Psoas muscle (tissue), 7 donors: ENCODE measurements at regions not wholly inside any gene's neighbourhood (a gene's known extent, or its start where the extent isn't known, plus 50 kb on each side); places are given as distances from the start of the nearest gene placed in this dataset.

Source experiments
- ATAC-seq, 4 donors: fragments of 200-7000 bp; cut with Tn5 transposase; one replicate each; pipeline ENCODE4 v1.9.1; 2020; ENCODE audit warnings: moderate library complexity in 3 of 4, mild to moderate bottlenecking in 2 of 4
- DNase-seq, 2 donors: peaks; one replicate each; pipeline ENCODE4 v3.0.0-alpha.2; 2020
- H3K27ac ChIP-seq: fragments of 200-600 bp; one replicate; pipeline ENCODE4 v1.8.0; 2022
- H3K27me3 ChIP-seq, 3 donors: fragments of 200-600 bp in 1 of 3; one replicate each; pipeline versions ENCODE4 v1.6.1 to v1.8.0; 2013 to 2022; ENCODE audit warnings: low read length in 2 of 3, mild to moderate bottlenecking in 2 of 3, moderate library complexity in 1 of 3; ENCODE audit not compliant: insufficient read depth in 3 of 3
- H3K36me3 ChIP-seq, 2 donors: fragments of 200-600 bp in 1 of 2; one replicate each; pipeline versions ENCODE4 v1.6.1 to v1.8.0; 2013 to 2022; ENCODE audit warnings: low read depth in 1 of 2, mild to moderate bottlenecking in 1 of 2, moderate library complexity in 1 of 2; ENCODE audit not compliant: insufficient read depth in 1 of 2
- H3K4me1 ChIP-seq: fragments of 200-600 bp; one replicate; pipeline ENCODE4 v1.8.0; 2022
- H3K4me3 ChIP-seq: fragments of 200-600 bp; one replicate; pipeline ENCODE4 v1.8.0; 2022; ENCODE audit warnings: mild to moderate bottlenecking
- H3K9me3 ChIP-seq: fragments of 200-600 bp; one replicate; pipeline ENCODE4 v1.8.0; 2022
- CTCF ChIP-seq: fragments of 200-600 bp; IDR thresholded peaks from one replicate; pipeline ENCODE4 v1.8.0; 2022; ENCODE audit warnings: antibody characterized with exemption
- WGBS, 3 donors: extraction: QIAGEN DNeasy Blood & Tissue Kit; methylation state at CpG; one replicate each; pipeline versions ENCODE4 v1.1.6 to v1.1.7; 2013; 5-methylcytosine and 5-hydroxymethylcytosine counted together
- intact Hi-C, 2 donors: fragments of 100-400 bp; cut with DNase I; formaldehyde crosslinking; loops; one replicate each; pipeline versions ENCODE4 v1.11.0 to v1.14.2; 2022
- donor health status: healthy with polysubstance abuse.
- donor health status: DM: no; HTN: no; CAD: no; lungs with moderate emphysema.
- donor health status: Bipolar disorder and iron deficiency.
- donor health status: healthy.
- donor health status: DM: yes; HTN: yes; CAD: no.
- donor health status: DM: no; HTN: no; CAD: no.
- donor health status: DM: yes; HTN: yes; CAD: no.

GRCh38 chr3:170814822-170815221, 55.2 kb downstream of the RPL22L1 start:
- no peak overlapping the region for H3K4me3 ChIP-seq
- no peaks in the 10 kb centered on the region for H3K27me3 ChIP-seq
- intact Hi-C loops = loop anchor here (5.0 to 10.0 kb wide), 3 partner anchors 400 to 500 kb away; partner anchors contain the start of gene CLDN11 (in 1 of the 2)
- H3K4me1 ChIP-seq = no peaks in the 10 kb centered on the region
- no peaks in the 10 kb centered on the region for H3K36me3 ChIP-seq
- WGBS, 3 donors = 73 to 76% (median 75%) methylated on average over 3 of the region's 3 CpGs
- DNase-seq (no peak), ATAC-seq (no peak)
- no peak for TF ChIP-seq CTCF
- H3K9me3 ChIP-seq = no peaks in the 10 kb centered on the region
- no peak overlapping the region for H3K27ac ChIP-seq

- 31 to 36% (median 31%) methylated on average over 5 of the region's 5 CpGs for WGBS, 3 donors
- H3K36me3 ChIP-seq = no peaks in the 10 kb centered on the region
- intact Hi-C loops = loop anchor here (2.0 to 10.0 kb wide), 4 partner anchors 398 to 504 kb away; partner anchors contain the start of gene CLDN11 (in 1 of the 2)
- H3K9me3 ChIP-seq = no peaks in the 10 kb centered on the region
- ATAC-seq = no peak
- H3K4me3 ChIP-seq = no peak overlapping the region
- no peak overlapping the region for H3K27ac ChIP-seq
- TF ChIP-seq CTCF = no peak
- no peaks in the 10 kb centered on the region for H3K27me3 ChIP-seq
- no peaks in the 10 kb centered on the region for H3K4me1 ChIP-seq
- DNase-seq = no peak
Measured at GRCh38 chr3:170813266-170813665, 56.7 kb downstream of the RPL22L1 start.

GRCh38 chr3:170811928-170812591, 57.9 kb downstream of the RPL22L1 start:
- WGBS, 3 donors = 77 to 82% (median 77%) methylated on average over 8 of the region's 8 CpGs
- no peaks in the 10 kb centered on the region for H3K4me1 ChIP-seq
- no peaks in the 10 kb centered on the region for H3K9me3 ChIP-seq
- intact Hi-C loops = loop anchor here (2.0 to 10.0 kb wide), 4 partner anchors 397 to 503 kb away; partner anchors contain the start of gene CLDN11 (in 1 of the 2)
- H3K27ac ChIP-seq = no peak overlapping the region
- H3K4me3 ChIP-seq = no peak overlapping the region
- no peaks in the 10 kb centered on the region for H3K27me3 ChIP-seq
- TF ChIP-seq CTCF = peak; percentile 73
- ATAC-seq = peak in 3 of 4 donors; percentile 74 to 79 (median 77)
- no peaks in the 10 kb centered on the region for H3K36me3 ChIP-seq
- peak; percentile 23 to 56 for DNase-seq

GRCh38 chr3:170811515-170811914, 58.5 kb downstream of the RPL22L1 start:
- Histone ChIP-seq H3K36me3 (no peaks in the 10 kb centered on the region), H3K4me1 (no peaks in the 10 kb centered on the region), H3K27me3 (no peaks in the 10 kb centered on the region), H3K27ac (no peak overlapping the region), H3K9me3 (no peaks in the 10 kb centered on the region), H3K4me3 (no peak overlapping the region)
- peak in 1 of 4 donors; percentile 40 for ATAC-seq
- TF ChIP-seq CTCF = no peak
- intact Hi-C loops = loop anchor here (5.0 to 10.0 kb wide), 3 partner anchors 397 to 497 kb away; partner anchors contain the start of gene CLDN11 (in 1 of the 2)
- DNase-seq = no peak
- WGBS, 3 donors = 83 to 87% (median 87%) methylated on average over 5 of the region's 5 CpGs
